SW480 (cell line): ENCODE measurements at regions not wholly inside any gene's neighbourhood (a gene's known extent, or its start where the extent isn't known, plus 50 kb on each side); places are given as distances from the start of the nearest gene placed in this dataset.
"Not testable (repeated sequence)": the region's sequence is repeated elsewhere in the genome, so short reads cannot be mapped to it uniquely, and the experiment has no call there.

Source experiments
- DNase-seq: peaks from one replicate; pipeline ENCODE4 v3.0.0-alpha.2; 2016; ENCODE audit warnings: low spot score

- DNase-seq = no peak
Measured at GRCh38 chr15:62856466-62857246, 185.9 kb upstream of the TPM1 start.

- peak; percentile 48 for DNase-seq
Measured at GRCh38 chr15:62857411-62857853, 185.1 kb upstream of the TPM1 start.

- DNase-seq = no peak
Measured at GRCh38 chr15:62858343-62858742, 184.2 kb upstream of the TPM1 start.

GRCh38 chr15:62862717-62863116, 179.8 kb upstream of the TPM1 start:
- no peak for DNase-seq

- DNase-seq = no peak
Measured at GRCh38 chr15:62866366-62866765, 176.2 kb upstream of the TPM1 start.

- DNase-seq = no peak
Measured at GRCh38 chr15:62867844-62868243, 174.7 kb upstream of the TPM1 start.

- no peak for DNase-seq
Measured at GRCh38 chr15:62868507-62868906, 174.0 kb upstream of the TPM1 start.

- no peak for DNase-seq
Measured at GRCh38 chr15:62869116-62869515, 173.4 kb upstream of the TPM1 start.

- no peak for DNase-seq
Measured at GRCh38 chr15:62870216-62870615, 172.3 kb upstream of the TPM1 start.

GRCh38 chr15:62870701-62871100, 171.8 kb upstream of the TPM1 start:
- not testable (repeated sequence) for DNase-seq

GRCh38 chr15:62873203-62873602, 169.3 kb upstream of the TPM1 start:
- no peak for DNase-seq

GRCh38 chr15:62874064-62874463, 168.5 kb upstream of the TPM1 start:
- no peak for DNase-seq

- DNase-seq = no peak
Measured at GRCh38 chr15:62874959-62875625, 167.5 kb upstream of the TPM1 start.

GRCh38 chr15:62875626-62876021, 166.9 kb upstream of the TPM1 start:
- DNase-seq = no peak

GRCh38 chr15:62877276-62877857, 165.2 kb upstream of the TPM1 start:
- no peak for DNase-seq

- no peak for DNase-seq
Measured at GRCh38 chr15:62878070-62878469, 164.5 kb upstream of the TPM1 start.

GRCh38 chr15:62879770-62880169, 162.8 kb upstream of the TPM1 start:
- no peak for DNase-seq

GRCh38 chr15:62880278-62880677, 162.3 kb upstream of the TPM1 start:
- DNase-seq = no peak

GRCh38 chr15:62881056-62881455, 161.5 kb upstream of the TPM1 start:
- DNase-seq = no peak

GRCh38 chr15:62883938-62884479, 158.5 kb upstream of the TPM1 start:
- no peak for DNase-seq

- peak; percentile 12 for DNase-seq
Measured at GRCh38 chr15:62886431-62887071, 156.0 kb upstream of the TPM1 start.

GRCh38 chr15:62887113-62887570, 155.4 kb upstream of the TPM1 start:
- DNase-seq = no peak
